Hematopoietic multipotent progenitor cell treated with erythropoietin and hydrocortisone succinate and interleukin-3 and kit ligand, for 6 days (in vitro differentiated cells): ENCODE measurements at regions not wholly inside any gene's neighbourhood (a gene's known extent, or its start where the extent isn't known, plus 50 kb on each side); places are given as distances from the start of the nearest gene placed in this dataset.
"Not testable (repeated sequence)": the region's sequence is repeated elsewhere in the genome, so short reads cannot be mapped to it uniquely, and the experiment has no call there.

ENCODE experiments used
- DNase-seq: peaks from one replicate; pipeline ENCODE4 v3.0.0-alpha.2; 2015

GRCh38 chr13:103516015-103516795 is 450.0 kb upstream of the SLC10A2 start:
- DNase-seq, result no peak

GRCh38 chr13:103515410-103515809 is 449.2 kb upstream of the SLC10A2 start:
- no peak for DNase-seq

GRCh38 chr13:103514619-103515018 is 448.4 kb upstream of the SLC10A2 start:
- no peak for DNase-seq

- no peak for DNase-seq
Observed at GRCh38 chr13:103514188-103514587, 448.0 kb upstream of the SLC10A2 start.

- no peak for DNase-seq
Observed at GRCh38 chr13:103510007-103510535, 443.9 kb upstream of the SLC10A2 start.

- DNase-seq, result no peak
Observed at GRCh38 chr13:103497404-103497803, 431.2 kb upstream of the SLC10A2 start.

- no peak for DNase-seq
Observed at GRCh38 chr13:103487841-103488240, 421.6 kb upstream of the SLC10A2 start.

- DNase-seq, result no peak
Observed at GRCh38 chr13:103473081-103473480, 406.9 kb upstream of the SLC10A2 start.

GRCh38 chr13:103471896-103472295 is 405.7 kb upstream of the SLC10A2 start:
- DNase-seq, result no peak

GRCh38 chr13:103469771-103470170 is 403.6 kb upstream of the SLC10A2 start:
- no peak for DNase-seq

- DNase-seq, result no peak
Observed at GRCh38 chr13:103466761-103467160, 400.5 kb upstream of the SLC10A2 start.

GRCh38 chr13:103460246-103460645 is 394.0 kb upstream of the SLC10A2 start:
- DNase-seq, result not testable (repeated sequence)

GRCh38 chr13:103457050-103457449 is 390.8 kb upstream of the SLC10A2 start:
- not testable (repeated sequence) for DNase-seq

- no peak for DNase-seq
Observed at GRCh38 chr13:103451656-103452055, 385.4 kb upstream of the SLC10A2 start.

- no peak for DNase-seq
Observed at GRCh38 chr13:103443604-103444003, 377.4 kb upstream of the SLC10A2 start.

- no peak for DNase-seq
Observed at GRCh38 chr13:103437651-103438050, 371.4 kb upstream of the SLC10A2 start.

GRCh38 chr13:103436057-103436654 is 369.9 kb upstream of the SLC10A2 start:
- no peak for DNase-seq

- DNase-seq, result peak; percentile 54
Observed at GRCh38 chr13:103431856-103432255, 365.6 kb upstream of the SLC10A2 start.

- no peak for DNase-seq
Observed at GRCh38 chr13:103430368-103430767, 364.2 kb upstream of the SLC10A2 start.

- no peak for DNase-seq
Observed at GRCh38 chr13:103410002-103410401, 343.8 kb upstream of the SLC10A2 start.

GRCh38 chr13:103406967-103407366 is 340.8 kb upstream of the SLC10A2 start:
- no peak for DNase-seq

GRCh38 chr13:103405297-103405696 is 339.1 kb upstream of the SLC10A2 start:
- DNase-seq, result no peak

- DNase-seq, result no peak
Observed at GRCh38 chr13:103403814-103404213, 337.6 kb upstream of the SLC10A2 start.

GRCh38 chr13:103403148-103403740 is 337.0 kb upstream of the SLC10A2 start:
- no peak for DNase-seq
